SHP77 treated with DMSO at 0.1 percent for 48 hours (cell line): ENCODE measurements at regions not wholly inside any gene's neighbourhood (a gene's known extent, or its start where the extent isn't known, plus 50 kb on each side); places are given as distances from the start of the nearest gene placed in this dataset.
A peak's percentile ranks its signal among the peaks of the same experiment; 100 is the strongest.

ENCODE experiments used
- DNase-seq: peaks from one replicate; lab custom pipeline; 2025; lab: John Stamatoyannopoulos, UW

DNA sequence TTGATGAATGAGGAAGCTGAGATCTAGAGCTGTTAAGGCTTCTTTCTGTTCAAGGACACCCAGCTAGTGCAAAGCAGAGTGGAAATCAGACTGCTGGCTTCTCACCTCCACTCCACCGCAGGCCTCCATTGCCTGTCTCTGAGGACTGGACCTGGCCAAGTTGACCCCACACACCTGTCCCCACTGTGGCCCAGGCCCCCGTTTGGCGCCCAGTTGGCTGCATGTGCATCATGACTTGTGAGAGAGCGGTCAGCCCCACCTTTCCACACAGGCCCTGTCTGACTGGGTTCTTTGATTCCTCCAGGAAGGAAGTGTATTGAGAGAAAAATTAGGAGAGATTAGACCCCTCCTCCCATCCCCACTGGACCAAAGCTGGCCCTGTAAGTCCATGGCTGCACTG lies 206.3 kb upstream of the TLE3 start:
- no peak for DNase-seq

DNA sequence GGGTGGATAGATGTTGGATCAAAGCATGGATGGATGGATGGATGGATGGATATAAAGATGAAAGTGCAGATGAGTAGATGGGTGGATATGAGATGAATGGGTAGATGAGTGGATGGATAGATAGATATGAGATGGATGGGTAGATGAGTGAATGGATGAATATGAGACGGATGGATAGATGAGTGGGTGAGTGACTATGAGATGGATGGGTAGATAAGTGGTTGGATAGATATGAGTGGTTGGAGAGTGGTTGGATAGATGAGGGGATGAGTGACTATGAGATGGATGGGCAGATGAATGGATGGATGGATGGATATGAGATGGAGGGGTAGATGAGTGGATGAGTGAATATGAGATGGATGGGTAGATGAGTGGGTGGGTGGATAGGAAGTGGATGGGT lies 204.6 kb upstream of the TLE3 start:
- DNase-seq, result no peak

DNA sequence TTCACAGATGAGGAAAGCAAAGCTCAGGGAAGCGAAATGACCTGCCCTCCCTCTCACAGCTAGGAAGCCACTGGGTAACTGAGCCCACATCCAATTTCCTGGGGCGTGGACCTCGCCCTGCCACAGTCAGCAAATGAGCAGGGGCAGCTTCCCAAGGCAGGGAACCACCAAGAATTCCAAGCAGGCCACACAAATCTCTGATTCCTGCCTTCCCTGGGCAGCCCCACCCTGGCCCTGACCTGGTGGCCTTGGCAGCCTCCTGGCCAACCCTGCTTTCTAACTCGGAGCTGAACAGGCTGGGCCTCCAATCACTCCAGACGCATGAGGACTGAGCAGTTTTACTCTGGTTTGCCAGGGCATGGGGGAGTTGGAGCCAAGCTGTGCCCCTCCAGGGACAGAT lies 203.7 kb upstream of the TLE3 start:
- DNase-seq, result no peak

DNA sequence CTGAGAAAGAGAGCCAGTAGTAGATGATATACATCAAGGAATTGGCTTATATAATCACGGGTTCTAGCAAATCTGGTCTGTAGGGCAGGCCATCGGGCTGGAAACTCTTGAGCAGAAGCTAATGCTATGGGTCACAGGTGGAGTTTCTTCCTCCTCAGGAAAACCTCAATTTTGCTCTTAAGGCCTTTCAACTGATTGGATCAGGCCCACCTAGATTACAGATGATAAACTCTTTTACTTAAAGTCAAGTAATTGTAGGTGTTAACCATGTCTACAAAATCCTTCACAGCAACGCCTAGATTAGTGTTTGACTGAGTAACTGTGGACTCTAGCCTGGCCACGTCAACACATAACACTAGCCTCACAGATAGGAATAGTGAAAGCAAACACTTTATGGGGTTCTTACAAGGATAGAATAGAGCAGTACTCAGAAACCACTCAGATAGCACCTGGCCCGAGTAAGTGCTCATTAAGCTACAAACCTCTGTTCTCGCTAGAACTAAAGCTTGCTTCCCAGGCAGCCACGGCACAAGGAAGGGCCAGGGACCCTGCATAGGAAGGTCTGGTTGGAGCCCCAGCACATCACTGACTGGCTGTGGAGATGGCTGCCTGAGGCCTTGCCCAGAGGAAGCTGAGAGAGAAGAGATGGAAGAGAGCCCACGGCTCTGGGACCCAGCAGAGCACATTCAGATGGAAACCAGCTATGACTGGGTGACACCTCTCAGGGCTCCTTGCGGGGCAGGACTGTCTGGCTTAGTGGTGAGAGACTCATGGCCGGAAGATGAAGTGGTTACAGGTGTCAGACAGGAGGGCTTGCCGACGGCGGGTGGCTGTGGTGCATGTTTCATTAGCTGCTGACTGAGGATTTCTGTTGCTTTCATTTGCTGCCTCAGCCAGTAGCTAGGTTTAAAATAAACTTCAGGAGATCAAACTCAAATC lies 202.5 kb upstream of the TLE3 start:
- peak; percentile 22 for DNase-seq

DNA sequence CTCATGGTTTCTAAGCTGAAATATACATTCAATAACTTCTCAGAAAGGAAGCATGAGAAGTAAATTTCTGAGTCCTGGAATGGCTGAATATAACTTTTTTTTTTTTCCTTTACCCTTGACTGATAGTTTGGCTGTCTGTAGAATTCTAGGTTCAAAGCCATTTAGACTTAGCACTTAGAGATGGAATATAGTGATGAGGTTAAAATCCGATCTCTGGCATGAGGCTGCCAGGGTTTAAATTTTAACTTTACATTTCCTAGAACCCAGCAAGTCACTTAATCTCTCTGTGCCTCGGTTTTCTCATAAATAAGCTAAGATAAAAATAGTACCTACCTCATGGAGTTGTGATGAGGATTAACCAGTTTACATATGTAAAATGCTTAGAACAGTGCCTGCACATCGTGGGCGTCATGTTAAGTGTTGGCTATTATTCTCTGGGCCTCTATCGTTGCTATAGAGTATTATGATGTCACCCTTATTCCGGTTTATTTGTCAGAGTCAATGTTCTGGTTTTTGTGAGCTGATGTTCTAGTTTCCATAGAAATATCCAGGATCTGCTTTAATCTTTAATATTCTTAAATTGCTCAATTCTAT lies 199.8 kb upstream of the TLE3 start:
- no peak for DNase-seq

DNA sequence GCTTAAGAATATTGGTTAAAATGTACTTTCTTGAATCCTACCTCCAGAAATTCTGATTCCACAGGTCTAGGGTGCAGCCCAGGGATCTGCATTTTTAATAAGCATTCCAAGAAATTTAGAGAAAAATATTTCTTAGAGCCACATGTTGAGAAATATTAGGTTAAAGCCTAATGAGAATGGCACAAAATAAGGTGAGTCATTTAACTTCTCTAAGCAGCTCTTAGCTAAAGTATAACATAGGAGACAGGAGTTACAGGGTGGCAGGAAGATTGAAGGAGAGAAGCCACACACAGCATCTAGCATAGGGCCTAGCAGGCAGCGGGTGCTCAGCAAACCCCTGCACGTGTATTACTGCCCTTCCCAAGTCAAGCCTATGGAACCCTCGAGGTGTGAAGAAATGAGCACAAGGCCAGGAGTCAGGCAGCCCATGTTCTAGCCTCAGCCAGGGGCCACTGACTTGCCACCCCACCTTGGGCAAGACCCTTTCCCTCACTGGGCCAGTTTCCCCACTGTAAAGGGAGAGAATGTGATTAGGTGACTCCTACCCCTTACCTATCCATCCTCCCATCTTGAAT lies 197.1 kb upstream of the TLE3 start:
- no peak for DNase-seq

DNA sequence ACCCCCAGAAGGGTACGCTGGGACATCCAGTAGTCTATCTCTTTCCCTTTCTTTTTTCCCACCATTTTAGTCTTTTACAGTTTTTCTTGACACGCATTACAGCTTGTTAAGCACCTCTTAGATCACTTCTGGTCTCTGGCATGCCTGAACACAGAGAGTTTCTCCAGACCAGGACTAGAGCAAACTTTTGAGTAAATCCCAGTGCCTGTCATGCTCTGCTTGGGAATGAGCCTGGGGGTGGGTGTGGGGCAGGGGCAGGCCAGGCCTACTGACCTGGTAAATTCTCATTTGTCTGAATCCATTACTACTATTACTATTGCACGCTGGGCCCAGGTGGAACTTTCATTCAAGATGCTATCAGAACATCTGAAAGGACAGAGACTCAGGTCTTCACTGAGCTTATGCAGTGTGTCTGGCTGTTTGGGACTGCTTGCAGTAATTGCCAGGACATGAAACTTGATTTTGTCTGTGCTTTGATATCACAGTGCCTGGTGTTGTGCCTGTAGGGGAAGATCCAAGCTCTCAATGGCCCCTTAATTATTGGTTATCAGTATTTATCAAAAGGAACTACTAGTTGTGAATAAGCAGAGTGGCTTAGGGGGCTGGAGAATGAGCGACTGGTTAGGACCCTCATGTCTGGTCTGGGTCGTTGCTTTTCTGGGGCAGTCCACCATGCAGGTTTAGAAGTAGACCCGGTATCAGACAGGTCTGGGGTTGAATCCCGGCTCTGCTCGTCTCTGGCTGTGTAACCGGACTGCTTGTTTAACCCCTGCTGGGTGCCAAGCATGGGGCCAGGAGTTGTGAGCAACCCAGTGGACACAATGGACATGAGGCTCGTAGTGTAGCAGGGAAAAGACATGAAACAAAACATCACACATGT lies 196.1 kb upstream of the TLE3 start:
- no peak for DNase-seq

DNA sequence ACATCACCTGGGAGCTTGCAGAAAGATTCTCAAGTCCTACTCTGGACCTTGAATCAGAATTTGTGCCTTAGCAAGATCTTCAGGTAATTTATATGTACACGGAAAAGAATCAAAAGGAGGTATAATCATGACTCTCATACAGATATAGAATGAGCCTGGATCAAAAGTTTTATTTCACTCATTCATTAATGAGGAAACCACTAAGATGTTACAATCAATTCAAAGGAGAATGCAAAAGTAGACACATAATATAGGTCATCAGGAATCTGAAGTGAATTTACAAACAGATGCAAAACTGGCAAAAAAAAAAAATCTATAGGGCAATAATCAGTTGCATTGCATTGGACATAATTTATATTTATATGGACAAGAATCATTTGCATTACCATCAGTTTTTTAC lies 195.4 kb upstream of the TLE3 start:
- no peak for DNase-seq

DNA sequence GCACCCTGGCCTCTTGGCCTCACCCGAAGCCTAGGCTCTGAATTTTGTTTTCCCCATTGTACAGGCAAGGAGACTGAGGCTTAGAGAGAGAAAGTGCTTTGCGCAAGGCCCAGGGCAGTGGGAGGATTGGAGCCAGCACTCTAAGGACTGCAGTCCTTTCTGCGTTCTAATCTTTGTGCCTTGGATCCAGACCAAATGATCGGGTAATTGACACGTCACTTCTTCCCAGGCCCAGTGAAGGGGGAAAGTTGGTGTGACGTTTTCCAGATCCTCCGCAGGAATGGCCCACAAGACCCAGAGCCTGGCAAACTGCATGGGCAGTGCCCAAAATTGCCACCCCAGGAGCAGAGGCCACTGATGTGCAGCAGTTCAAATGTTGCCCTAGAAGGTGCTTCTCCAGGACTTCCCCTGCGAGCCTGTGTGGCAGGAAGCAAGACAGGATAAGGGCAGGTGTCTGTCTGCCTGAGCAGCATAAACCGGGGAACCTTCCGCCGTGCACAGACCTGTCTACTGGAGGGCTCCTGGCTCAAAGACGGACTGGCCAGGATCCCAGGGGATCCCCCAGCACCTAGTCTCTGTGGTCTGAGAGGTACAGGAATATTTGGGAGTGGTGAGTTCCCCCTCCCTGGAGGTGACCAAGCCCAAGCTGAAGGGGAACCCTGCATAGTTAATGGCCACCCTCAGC lies 194.5 kb upstream of the TLE3 start:
- DNase-seq, result no peak

DNA sequence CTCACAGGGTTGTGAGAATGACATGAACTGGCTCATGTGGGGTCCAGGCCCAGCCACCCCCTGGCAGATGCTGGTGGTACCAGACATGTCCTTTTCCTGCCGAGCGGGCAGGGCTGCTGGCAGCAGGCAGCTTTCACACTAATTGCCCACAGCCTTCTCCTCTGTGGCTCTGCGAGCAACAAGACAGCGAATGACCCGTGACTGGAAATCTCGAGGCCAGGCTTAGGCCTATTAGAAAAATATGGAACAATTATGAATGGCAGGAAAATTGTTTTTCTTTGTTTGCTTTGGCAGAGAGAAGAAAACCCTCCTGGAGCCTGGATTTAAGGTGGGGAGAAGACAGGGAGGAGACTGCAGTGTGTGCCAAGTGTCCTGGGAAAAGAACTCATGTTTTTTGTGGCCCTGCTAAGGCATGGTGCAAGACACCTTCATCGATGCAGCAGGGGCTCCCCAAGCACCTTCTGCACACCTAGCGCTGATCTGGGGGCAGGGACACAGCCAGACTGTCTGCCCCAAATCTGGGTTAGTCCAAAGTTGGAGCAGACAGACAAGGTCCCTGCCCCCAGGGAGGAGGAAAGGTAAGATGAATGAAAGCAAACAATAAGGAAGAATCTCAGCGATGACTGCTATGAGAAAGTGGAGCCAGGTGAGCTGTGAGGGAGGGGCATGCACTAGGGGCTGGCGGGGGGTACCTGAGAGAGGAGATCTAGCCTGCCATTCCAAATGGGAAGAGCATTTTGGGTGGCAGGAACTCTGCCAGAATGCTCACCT lies 193.8 kb upstream of the TLE3 start:
- no peak for DNase-seq

DNA sequence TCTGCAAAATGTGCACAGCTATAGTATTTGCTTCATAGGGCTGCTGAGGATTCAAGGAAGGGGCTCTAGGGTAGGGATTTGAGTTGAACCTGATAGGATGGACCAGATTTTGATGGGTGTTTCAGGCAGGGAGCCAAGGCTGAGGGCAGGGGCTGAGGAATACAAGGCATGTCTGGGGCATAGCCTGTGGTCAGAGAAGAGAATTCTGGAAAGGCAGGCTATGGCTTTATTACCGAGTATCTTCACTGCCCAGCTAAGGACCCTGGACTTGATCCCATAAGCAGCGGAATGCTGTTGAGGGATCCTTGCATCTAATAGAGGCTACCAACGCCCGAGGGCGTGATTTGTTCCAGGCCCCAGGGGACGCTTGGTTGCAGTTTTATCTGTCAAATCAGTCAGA lies 193.0 kb upstream of the TLE3 start:
- no peak for DNase-seq

DNA sequence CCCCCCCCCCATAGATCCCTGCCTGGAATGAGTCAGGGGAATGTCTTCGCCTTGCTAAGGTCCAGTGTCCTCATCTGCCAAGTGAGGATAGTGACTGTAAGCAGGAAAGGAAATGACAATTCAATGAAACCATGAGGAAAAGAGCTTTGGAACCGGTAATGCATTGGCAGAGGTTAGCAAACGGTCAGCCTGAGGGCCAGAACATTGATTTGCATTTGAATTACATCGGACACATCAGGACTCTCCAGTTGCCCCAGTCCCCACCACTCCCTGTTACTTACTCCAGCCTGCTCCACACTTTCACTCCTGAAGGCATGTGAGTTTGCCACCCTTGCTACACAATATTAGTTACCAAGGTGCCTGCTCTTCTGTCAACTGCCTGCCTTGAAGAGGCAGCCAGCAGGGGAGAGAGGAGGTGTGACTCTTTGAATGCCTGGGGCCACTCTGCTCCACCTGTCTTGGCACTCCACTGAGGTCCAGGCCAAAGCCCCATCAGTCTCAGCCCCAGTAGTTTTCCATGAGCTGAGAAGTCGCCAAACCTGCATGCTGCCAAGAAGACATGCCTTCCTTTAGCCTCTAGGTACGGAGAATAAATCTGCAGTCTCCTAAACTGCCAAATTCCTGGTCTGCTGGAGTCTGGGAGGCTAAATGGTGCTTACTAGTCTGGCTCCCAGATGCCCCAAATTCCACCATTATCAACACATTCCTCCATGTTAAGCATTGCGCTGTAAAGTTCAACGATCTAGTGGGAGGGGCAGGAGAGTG lies 191.7 kb upstream of the TLE3 start:
- no peak for DNase-seq

DNA sequence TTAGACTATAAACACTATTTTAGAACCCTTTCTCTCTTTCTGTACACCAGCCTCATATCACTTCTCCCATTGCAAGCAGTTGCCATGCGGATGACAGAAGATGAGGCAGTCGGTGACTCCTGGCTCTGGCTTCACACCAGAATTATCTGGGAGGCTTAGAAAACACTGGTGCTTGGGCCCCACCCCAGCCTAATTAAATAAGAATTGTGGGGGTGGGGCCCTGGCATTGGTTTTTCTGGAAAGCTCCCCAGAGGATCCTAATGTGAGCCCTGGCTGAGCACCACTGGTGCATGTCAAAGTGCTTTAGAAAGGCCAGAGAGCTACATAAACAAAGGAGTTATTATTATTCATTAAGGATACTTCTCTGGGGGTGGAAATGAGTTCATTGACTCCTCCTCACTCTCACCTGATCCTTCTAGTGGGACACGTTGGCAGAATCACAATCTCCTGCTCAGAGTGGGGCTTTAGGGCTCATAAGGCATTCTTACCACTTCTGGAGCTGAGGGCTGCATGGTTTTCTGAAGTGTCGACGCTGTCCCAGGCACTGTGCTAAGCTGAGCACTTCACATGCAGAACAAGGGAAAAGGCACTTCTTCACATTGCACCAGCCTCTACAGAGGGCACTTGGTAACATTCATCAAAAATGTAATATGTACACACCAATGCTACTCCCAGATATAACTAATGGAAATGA lies 188.5 kb upstream of the TLE3 start:
- no peak for DNase-seq

DNA sequence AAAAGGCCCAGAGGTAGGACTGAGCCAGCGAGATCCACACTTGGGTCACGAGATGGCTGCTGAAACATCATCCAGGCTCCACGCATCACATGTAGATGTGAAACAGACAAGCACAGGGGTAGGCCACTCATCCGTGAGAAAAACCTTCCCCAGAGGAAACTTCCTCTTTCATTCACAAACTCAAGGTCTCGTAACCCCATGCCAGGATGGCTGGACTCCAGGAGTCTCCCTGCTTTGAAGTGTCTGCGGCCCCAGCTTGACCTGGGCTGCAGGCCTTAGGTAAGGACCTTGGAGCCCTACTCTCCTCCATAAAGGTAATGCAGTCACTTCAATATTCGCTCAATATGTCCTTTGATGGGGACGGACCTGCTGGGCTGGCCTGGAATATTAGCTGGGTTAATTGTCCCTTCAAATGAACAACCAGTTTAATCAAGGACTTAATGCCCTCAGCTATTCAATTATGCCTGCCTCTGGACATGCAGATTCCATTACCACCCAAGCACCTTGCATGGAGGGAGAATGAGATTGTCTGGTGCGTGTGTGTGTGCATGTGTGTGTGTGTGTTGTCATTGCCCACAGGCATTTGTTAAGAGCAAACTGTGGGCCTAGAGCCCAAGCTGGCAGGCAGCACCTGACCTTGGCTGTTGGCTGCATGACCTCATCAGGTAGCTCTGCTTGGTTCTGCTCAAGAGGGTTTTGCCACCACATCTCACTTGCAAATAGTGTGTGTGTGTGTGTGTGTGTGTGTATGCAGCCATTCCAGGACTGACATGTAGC lies 186.9 kb upstream of the TLE3 start:
- DNase-seq, result no peak

DNA sequence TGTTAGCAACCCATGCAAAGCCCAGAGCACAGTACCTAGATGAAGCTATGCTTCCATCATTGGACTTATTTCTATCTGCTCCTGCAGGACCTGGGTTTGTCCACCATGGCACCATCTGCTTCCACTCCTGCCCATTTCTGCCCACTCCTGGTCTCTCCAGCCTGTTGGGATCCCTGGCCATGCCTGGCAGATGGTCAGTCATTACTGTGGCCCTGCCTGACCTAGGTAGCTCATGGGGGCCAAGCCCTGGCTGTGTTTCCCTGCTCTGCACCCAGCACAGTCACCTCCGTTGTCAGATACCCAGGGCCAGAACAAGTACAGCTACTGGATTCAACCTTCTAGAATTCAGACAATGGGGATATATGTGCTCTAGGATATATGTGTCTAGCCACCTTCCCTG lies 185.8 kb upstream of the TLE3 start:
- DNase-seq, result no peak

DNA sequence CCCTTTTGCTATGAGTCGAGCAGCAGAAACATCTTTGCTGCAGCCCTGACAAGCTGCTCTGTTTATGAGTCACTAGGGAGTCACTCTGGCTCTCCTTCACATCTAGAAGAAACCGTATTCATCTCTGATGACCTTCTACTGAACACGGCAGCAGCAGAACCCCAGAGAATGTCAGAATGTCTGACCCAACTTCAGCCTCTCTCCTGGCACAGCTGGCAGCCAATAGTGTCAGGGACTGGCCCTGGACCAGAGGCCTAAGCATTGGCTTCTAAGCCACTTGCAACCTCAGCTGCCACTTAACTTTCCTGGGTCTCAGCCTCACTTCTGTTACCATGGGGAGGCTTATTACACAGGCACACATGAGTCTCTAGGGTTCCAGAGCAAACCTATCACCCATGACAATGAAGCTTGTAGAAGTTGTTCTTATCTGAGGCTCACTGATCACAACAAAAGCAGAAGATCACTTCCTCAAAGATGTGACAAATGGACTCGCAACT lies 184.1 kb upstream of the TLE3 start:
- DNase-seq, result no peak

DNA sequence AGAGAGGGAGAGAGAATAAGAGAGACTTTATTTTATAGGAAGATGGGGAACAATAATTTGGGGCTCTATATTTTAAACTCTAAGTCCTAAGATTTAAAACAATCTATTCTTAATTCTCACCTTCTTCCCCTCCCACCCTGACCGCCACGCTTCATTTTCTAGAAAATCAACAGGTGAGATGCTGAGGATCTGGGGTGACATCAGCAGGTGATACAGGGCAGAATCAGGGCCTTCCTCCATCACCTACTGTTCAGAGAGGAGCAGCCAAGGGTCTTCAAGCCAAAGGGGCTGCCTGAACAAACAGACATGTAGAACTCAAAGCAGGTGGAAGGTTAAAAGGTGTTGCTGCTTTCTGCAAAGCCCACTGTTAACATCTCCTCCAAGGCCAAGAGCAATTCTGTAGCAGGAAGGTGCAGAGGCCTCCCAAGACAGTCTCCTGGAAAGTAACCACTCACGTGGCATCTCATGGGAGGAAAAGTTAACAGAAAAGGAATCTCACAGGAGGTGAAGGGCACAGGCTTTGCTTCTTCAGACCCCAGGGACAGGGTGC lies 183.6 kb upstream of the TLE3 start:
- DNase-seq, result no peak

DNA sequence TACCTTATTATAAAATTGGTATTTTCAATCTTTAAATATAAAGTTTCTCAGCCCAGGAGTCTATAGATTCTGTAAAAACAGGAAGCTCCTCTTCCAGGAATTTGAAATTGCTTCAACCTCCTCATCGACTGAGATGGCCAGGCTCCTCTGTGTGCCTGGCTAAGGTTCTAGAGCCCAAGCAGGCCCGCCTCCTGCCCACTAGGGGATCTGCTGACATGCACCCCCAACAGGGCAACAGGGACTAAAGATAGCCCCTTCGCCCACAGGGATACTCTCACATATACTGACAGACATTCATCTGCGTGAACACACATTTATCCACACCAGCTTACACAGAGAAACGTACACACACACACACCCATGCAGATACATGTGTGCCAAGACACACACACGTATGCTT lies 183.1 kb upstream of the TLE3 start:
- no peak for DNase-seq
